Ishikawa (cell line): ENCODE measurements at regions not wholly inside any gene's neighbourhood (a gene's known extent, or its start where the extent isn't known, plus 50 kb on each side); places are given as distances from the start of the nearest gene placed in this dataset.

Experiments used
- CREB1 ChIP-seq: IDR thresholded peaks from 2 replicates; pipeline ENCODE4 v1.6.1; 2012; ENCODE audit warnings: low read depth
- EGR1 ChIP-seq: IDR thresholded peaks from 2 replicates; pipeline ENCODE4 v1.6.1; 2012
- EP300 ChIP-seq: IDR thresholded peaks from 2 replicates; pipeline ENCODE4 v1.6.1; 2012; ENCODE audit warnings: borderline replicate concordance
- FOXM1 ChIP-seq: IDR thresholded peaks from 2 replicates; pipeline ENCODE4 v1.6.1; 2012; ENCODE audit warnings: low read depth, borderline replicate concordance
- NFIC ChIP-seq: IDR thresholded peaks from 2 replicates; pipeline ENCODE4 v1.6.1; 2012
- RAD21 ChIP-seq: IDR thresholded peaks from 2 replicates; pipeline ENCODE4 v1.6.1; 2012; ENCODE audit warnings: low read depth
- TAF1 ChIP-seq: IDR thresholded peaks from 2 replicates; pipeline ENCODE4 v1.6.1; 2012; ENCODE audit warnings: low read depth, mild to moderate bottlenecking
- TCF12 ChIP-seq: IDR thresholded peaks from 2 replicates; pipeline ENCODE4 v1.6.1; 2012; ENCODE audit warnings: low read depth
- YY1 ChIP-seq: IDR thresholded peaks from 2 replicates; pipeline ENCODE4 v1.6.1; 2012; ENCODE audit warnings: low read depth
- TF ChIP-seq, protein P1 (sequence below): IDR thresholded peaks from 2 replicates; pipeline ENCODE4 v1.6.1; 2012
- TF ChIP-seq, protein P2 (sequence below): IDR thresholded peaks from 2 replicates; pipeline ENCODE4 v1.6.1; 2012

GRCh38 chr1:185540295-185540694 lies 193.9 kb upstream of the HMCN1 start:
- TF ChIP-seq EP300 (no peak), CREB1 (no peak), FOXM1 (no peak), TAF1 (no peak), RAD21 (no peak), TCF12 (no peak), YY1 (no peak), EGR1 (no peak), NFIC (no peak)
- TF ChIP-seq, protein P1, sequence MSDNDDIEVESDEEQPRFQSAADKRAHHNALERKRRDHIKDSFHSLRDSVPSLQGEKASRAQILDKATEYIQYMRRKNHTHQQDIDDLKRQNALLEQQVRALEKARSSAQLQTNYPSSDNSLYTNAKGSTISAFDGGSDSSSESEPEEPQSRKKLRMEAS: no peak
- TF ChIP-seq, protein P2, sequence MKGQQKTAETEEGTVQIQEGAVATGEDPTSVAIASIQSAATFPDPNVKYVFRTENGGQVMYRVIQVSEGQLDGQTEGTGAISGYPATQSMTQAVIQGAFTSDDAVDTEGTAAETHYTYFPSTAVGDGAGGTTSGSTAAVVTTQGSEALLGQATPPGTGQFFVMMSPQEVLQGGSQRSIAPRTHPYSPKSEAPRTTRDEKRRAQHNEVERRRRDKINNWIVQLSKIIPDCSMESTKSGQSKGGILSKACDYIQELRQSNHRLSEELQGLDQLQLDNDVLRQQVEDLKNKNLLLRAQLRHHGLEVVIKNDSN: no peak
